GM23338 (cell line): ENCODE measurements at regions not wholly inside any gene's neighbourhood (a gene's known extent, or its start where the extent isn't known, plus 50 kb on each side); places are given as distances from the start of the nearest gene placed in this dataset.
A peak's percentile ranks its signal among the peaks of the same experiment; 100 is the strongest.

ENCODE experiments used
- ATAC-seq: fragments of 200-7000 bp; cut with Tn5 transposase; 3 replicates; pipeline ENCODE4 v1.9.1; 2020
- DNase-seq: peaks from one replicate; pipeline ENCODE4 v3.0.0-alpha.2; 2015; ENCODE audit warnings: low spot score
- H2AFZ ChIP-seq: fragments of 200-600 bp; sonication (generic); 2 replicates; pipeline ENCODE4 v1.8.0; 2016; ENCODE audit warnings: antibody characterized with exemption, mild to moderate bottlenecking, moderate library complexity
- H3F3A ChIP-seq: fragments of 200-600 bp; sonication (generic); replicated peaks from 2 replicates; pipeline ENCODE4 v1.8.0; 2017; ENCODE audit warnings: antibody characterized with exemption, mixed run types, low read depth
- H3K27ac ChIP-seq: fragments of 200-600 bp; sonication (generic); 2 replicates; pipeline ENCODE4 v1.6.1; 2016; ENCODE audit warnings: low read depth
- H3K27me3 ChIP-seq: fragments of 200-600 bp; sonication (generic); 2 replicates; pipeline ENCODE4 v1.8.0; 2016; ENCODE audit warnings: mild to moderate bottlenecking, mixed run types, moderate library complexity; ENCODE audit not compliant: insufficient read depth
- H3K36me3 ChIP-seq: fragments of 200-600 bp; sonication (generic); 2 replicates; pipeline ENCODE4 v1.8.0; 2016; ENCODE audit warnings: mild to moderate bottlenecking; ENCODE audit not compliant: insufficient read depth
- H3K4me1 ChIP-seq: fragments of 200-600 bp; sonication (generic); 2 replicates; pipeline ENCODE4 v1.8.0; 2016; ENCODE audit warnings: mild to moderate bottlenecking, moderate library complexity; ENCODE audit not compliant: insufficient read depth
- H3K4me2 ChIP-seq: fragments of 200-600 bp; sonication (generic); 2 replicates; pipeline ENCODE4 v1.7.1; 2017; ENCODE audit warnings: mixed run types
- H3K4me3 ChIP-seq: fragments of 200-600 bp; sonication (generic); 2 replicates; pipeline ENCODE4 v1.6.1; 2016; ENCODE audit warnings: mixed run types
- H3K79me2 ChIP-seq: fragments of 200-600 bp; sonication (generic); replicated peaks from 2 replicates; pipeline ENCODE4 v1.8.0; 2017; ENCODE audit warnings: mild to moderate bottlenecking; ENCODE audit not compliant: insufficient read depth
- H3K9me2 ChIP-seq: fragments of 200-600 bp; sonication (generic); 2 replicates; pipeline ENCODE4 v1.8.0; 2017; ENCODE audit not compliant: insufficient read depth
- H4K20me1 ChIP-seq: fragments of 200-600 bp; sonication (generic); replicated peaks from 2 replicates; pipeline ENCODE4 v1.8.0; 2017; ENCODE audit warnings: mild to moderate bottlenecking; ENCODE audit not compliant: insufficient read depth
- H3K27ac Mint-ChIP-seq: 2 replicates; pipeline ENCODE4 v1.8.0; 2020; ENCODE audit warnings: inconsistent platforms, mild to moderate bottlenecking, moderate library complexity, mixed read lengths
- H3K27me3 Mint-ChIP-seq: 3 replicates; pipeline ENCODE4 v1.8.0; 2022; ENCODE audit warnings: low read depth, mild to moderate bottlenecking, moderate library complexity, mixed read lengths, inconsistent platforms; ENCODE audit not compliant: insufficient read depth, poor library complexity
- H3K36me3 Mint-ChIP-seq: 3 replicates; pipeline ENCODE4 v1.8.0; 2021; ENCODE audit warnings: low read depth, mild to moderate bottlenecking, inconsistent platforms, moderate library complexity, mixed read lengths
- H3K4me1 Mint-ChIP-seq: 3 replicates; pipeline ENCODE4 v1.8.0; 2020; ENCODE audit warnings: mild to moderate bottlenecking, inconsistent platforms, mixed read lengths
- H3K4me3 Mint-ChIP-seq: 3 replicates; pipeline ENCODE4 v1.8.0; 2021; ENCODE audit warnings: moderate library complexity, mild to moderate bottlenecking, inconsistent platforms, mixed read lengths
- H3K9me3 Mint-ChIP-seq: 3 replicates; pipeline ENCODE4 v1.8.0; 2020; ENCODE audit warnings: moderate library complexity, mild to moderate bottlenecking, inconsistent platforms, mixed read lengths
- CREB1 ChIP-seq: fragments of 250-450 bp; sonication (Bioruptor Pico); IDR thresholded peaks from 2 replicates; pipeline ENCODE4 v1.5.0; 2020; ENCODE audit warnings: low read depth, mild to moderate bottlenecking, moderate library complexity
- CTCF ChIP-seq, 2 experiments: fragments of 200-600 bp in 1 of 2; sonication (generic) in 1 of 2; conservative IDR thresholded peaks; 2 replicates each; pipeline versions ENCODE4 v1.5.1 to v1.6.1; 2016 to 2017; ENCODE audit warnings: antibody characterized with exemption in 2 of 2, low read depth in 2 of 2, mild to moderate bottlenecking in 2 of 2, moderate library complexity in 1 of 2
- EZH2 ChIP-seq: fragments of 200-600 bp; sonication (generic); IDR thresholded peaks from one replicate; pipeline ENCODE4 v1.8.0; 2017; ENCODE audit warnings: antibody characterized with exemption, mild to moderate bottlenecking, low read depth; ENCODE audit not compliant: unreplicated experiment
- EZH2phosphoT487 ChIP-seq: fragments of 200-600 bp; sonication (generic); IDR thresholded peaks from one replicate; pipeline ENCODE4 v1.8.1; 2018; ENCODE audit warnings: antibody characterized with exemption; ENCODE audit not compliant: unreplicated experiment
- NANOG ChIP-seq: IDR thresholded peaks from 2 replicates; pipeline ENCODE4 v1.6.1; 2016; ENCODE audit warnings: antibody characterized with exemption, borderline replicate concordance
- POLR2AphosphoS5 ChIP-seq: IDR thresholded peaks from 2 replicates; pipeline ENCODE4 v1.6.1; 2016; ENCODE audit warnings: antibody characterized with exemption, low read depth
- REST ChIP-seq: IDR thresholded peaks from one replicate; pipeline ENCODE4 v1.6.1; 2018; ENCODE audit warnings: antibody characterized with exemption; ENCODE audit not compliant: unreplicated experiment
- STAT1 ChIP-seq: IDR thresholded peaks from one replicate; pipeline ENCODE4 v1.6.1; 2016; ENCODE audit warnings: antibody characterized with exemption; ENCODE audit not compliant: unreplicated experiment
- TF ChIP-seq, protein P1 (sequence below): fragments of 250-450 bp; sonication (Bioruptor Pico); IDR thresholded peaks from 2 replicates; pipeline ENCODE4 v1.5.0; 2020; ENCODE audit warnings: mild to moderate bottlenecking, moderate library complexity

DNA sequence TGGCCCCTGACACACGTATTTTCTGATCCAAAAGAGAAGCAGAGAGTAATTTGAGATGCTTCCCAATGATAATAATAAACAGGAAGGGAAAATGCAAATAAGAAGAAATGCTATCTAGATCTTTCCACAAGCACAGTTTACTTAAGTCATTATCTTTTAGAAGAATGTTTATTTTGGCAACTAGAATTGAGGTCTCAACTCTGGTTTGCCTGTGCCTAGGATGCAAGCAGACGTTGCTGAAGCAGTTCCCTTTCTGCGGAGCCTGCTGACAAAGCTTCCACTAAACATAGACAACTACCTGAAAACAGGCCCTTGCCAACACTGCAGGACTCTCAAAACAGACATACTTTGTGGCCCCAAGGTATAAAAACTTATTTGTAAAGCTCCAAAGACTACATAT is 315.8 kb upstream of the POM121L12 start (continued):
- TF ChIP-seq CTCF (conservative IDR thresholded peaks at IDR 0.05; ENCODE audit: low read depth in 2 of 2) (no peak), STAT1 (no peak), EZH2 (no peak), CREB1 (CRISPR knock-in tag) (no peak)

DNA sequence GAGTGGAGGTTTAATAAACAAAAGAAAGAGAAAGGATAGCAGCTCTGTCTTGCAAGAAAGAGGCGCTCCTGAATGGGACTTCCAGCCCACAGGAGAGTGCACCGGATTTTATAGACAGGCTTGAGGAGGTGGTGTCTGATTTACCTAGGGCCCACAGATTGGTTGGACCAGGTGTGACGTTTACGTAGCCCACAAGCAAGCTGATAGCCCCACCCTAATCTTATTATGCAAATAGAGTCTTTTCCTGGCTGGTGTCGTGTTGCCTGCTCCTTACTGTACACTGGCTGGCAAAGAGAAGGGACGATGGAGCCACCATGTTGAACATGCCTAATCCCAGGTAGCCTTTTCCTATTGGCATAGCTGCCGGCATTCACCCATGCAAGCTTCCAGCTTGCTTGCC is 319.7 kb upstream of the POM121L12 start:
- Mint-ChIP-seq H3K9me3 (peaks cover 13% of the 10 kb centered on the region), H3K27me3 (no peaks in the 10 kb centered on the region), H3K4me3 (no peak overlapping the region), H3K36me3 (peaks cover 12% of the 10 kb centered on the region; the same call in 2 of the 3 replicates), H3K27ac (no peak overlapping the region), H3K4me1 (peaks cover 5% of the 10 kb centered on the region; the same call in 2 of the 3 replicates)
- no peak overlapping the region for H3K4me2 ChIP-seq
- H3K36me3 ChIP-seq: no peaks in the 10 kb centered on the region
- no peak overlapping the region for H3K27ac ChIP-seq
- no peaks in the 10 kb centered on the region for H3K4me1 ChIP-seq
- H2AFZ ChIP-seq: peak overlapping the region; percentile 47; the same call in 1 of the 2 replicates
- DNase-seq (no peak), ATAC-seq (no peak)
- 0 out of 2 replicates have a peak, but pooled peaks cover 4% of the 10 kb centered on the region for H3K9me2 ChIP-seq
- no peak overlapping the region for H3K4me3 ChIP-seq
- no peaks in the 10 kb centered on the region for H3K27me3 ChIP-seq
- no peaks in the 10 kb centered on the region for H3F3A ChIP-seq
- TF ChIP-seq NANOG: no peak
- no peak for TF ChIP-seq CREB1 (CRISPR knock-in tag)
- no peak for TF ChIP-seq STAT1
- no peak for TF ChIP-seq REST
- no peak for TF ChIP-seq EZH2phosphoT487
- no peak for TF ChIP-seq POLR2AphosphoS5
- TF ChIP-seq, protein P1, sequence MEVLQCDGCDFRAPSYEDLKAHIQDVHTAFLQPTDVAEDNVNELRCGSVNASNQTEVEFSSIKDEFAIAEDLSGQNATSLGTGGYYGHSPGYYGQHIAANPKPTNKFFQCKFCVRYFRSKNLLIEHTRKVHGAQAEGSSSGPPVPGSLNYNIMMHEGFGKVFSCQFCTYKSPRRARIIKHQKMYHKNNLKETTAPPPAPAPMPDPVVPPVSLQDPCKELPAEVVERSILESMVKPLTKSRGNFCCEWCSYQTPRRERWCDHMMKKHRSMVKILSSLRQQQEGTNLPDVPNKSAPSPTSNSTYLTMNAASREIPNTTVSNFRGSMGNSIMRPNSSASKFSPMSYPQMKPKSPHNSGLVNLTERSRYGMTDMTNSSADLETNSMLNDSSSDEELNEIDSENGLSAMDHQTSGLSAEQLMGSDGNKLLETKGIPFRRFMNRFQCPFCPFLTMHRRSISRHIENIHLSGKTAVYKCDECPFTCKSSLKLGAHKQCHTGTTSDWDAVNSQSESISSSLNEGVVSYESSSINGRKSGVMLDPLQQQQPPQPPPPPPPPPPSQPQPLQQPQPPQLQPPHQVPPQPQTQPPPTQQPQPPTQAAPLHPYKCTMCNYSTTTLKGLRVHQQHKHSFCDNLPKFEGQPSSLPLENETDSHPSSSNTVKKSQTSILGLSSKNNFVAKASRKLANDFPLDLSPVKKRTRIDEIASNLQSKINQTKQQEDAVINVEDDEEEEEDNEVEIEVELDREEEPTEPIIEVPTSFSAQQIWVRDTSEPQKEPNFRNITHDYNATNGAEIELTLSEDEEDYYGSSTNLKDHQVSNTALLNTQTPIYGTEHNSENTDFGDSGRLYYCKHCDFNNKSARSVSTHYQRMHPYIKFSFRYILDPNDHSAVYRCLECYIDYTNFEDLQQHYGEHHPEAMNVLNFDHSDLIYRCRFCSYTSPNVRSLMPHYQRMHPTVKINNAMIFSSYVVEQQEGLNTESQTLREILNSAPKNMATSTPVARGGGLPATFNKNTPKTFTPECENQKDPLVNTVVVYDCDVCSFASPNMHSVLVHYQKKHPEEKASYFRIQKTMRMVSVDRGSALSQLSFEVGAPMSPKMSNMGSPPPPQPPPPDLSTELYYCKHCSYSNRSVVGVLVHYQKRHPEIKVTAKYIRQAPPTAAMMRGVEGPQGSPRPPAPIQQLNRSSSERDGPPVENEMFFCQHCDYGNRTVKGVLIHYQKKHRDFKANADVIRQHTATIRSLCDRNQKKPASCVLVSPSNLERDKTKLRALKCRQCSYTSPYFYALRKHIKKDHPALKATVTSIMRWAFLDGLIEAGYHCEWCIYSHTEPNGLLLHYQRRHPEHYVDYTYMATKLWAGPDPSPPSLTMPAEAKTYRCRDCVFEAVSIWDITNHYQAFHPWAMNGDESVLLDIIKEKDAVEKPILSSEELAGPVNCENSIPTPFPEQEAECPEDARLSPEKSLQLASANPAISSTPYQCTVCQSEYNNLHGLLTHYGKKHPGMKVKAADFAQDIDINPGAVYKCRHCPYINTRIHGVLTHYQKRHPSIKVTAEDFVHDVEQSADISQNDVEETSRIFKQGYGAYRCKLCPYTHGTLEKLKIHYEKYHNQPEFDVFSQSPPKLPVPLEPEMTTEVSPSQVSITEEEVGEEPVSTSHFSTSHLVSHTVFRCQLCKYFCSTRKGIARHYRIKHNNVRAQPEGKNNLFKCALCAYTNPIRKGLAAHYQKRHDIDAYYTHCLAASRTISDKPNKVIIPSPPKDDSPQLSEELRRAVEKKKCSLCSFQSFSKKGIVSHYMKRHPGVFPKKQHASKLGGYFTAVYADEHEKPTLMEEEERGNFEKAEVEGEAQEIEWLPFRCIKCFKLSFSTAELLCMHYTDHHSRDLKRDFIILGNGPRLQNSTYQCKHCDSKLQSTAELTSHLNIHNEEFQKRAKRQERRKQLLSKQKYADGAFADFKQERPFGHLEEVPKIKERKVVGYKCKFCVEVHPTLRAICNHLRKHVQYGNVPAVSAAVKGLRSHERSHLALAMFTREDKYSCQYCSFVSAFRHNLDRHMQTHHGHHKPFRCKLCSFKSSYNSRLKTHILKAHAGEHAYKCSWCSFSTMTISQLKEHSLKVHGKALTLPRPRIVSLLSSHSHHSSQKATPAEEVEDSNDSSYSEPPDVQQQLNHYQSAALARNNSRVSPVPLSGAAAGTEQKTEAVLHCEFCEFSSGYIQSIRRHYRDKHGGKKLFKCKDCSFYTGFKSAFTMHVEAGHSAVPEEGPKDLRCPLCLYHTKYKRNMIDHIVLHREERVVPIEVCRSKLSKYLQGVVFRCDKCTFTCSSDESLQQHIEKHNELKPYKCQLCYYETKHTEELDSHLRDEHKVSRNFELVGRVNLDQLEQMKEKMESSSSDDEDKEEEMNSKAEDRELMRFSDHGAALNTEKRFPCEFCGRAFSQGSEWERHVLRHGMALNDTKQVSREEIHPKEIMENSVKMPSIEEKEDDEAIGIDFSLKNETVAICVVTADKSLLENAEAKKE (CRISPR knock-in tag): no peak
- H3K79me2 ChIP-seq: no peaks in the 10 kb centered on the region
- no peaks in the 10 kb centered on the region for H4K20me1 ChIP-seq
